ENCODE measurements at regions not wholly inside any gene's neighbourhood (a gene's known extent, or its start where the extent isn't known, plus 50 kb on each side); places are given as distances from the start of the nearest gene placed in this dataset.

DNA sequence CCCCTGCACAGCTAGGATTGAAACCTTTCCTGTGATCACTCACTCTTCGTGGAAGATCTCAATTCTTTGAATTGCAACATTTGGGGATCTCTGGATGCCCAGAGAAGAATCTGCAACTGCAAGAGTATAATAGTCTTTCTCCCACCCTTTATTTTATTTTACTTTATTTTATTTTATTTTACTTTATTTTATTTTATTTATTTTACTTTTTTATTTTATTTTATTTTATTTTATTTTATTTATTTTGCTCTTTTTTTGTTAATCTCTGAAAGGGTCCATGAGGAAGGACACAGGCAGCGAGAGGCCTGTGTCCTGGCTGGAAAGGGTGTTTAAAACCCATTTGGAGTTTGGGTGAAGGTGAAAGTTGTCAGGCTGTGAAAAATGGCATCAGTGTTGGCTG lies 181.4 kb downstream of the TMEM182 start:
- Histone ChIP-seq H3K4me1 (ENCODE audit: insufficient read depth, poor library complexity, severe bottlenecking) (no peaks in the 10 kb centered on the region), H3K27me3 (ENCODE audit: insufficient read depth, poor library complexity, severe bottlenecking) (no peaks in the 10 kb centered on the region), H3K4me3 (ENCODE audit: severe bottlenecking) (no peak overlapping the region), H3K36me3 (ENCODE audit: low read depth) (no peaks in the 10 kb centered on the region), H3K9me3 (ENCODE audit: severe bottlenecking) (no peaks in the 10 kb centered on the region), H3K27ac (ENCODE audit: poor library complexity, severe bottlenecking) (no peak overlapping the region)
- ATAC-seq (ENCODE audit: low read depth) (no peak), DNase-seq (ENCODE audit: low spot score) (no peak)
- TF ChIP-seq, protein P1, sequence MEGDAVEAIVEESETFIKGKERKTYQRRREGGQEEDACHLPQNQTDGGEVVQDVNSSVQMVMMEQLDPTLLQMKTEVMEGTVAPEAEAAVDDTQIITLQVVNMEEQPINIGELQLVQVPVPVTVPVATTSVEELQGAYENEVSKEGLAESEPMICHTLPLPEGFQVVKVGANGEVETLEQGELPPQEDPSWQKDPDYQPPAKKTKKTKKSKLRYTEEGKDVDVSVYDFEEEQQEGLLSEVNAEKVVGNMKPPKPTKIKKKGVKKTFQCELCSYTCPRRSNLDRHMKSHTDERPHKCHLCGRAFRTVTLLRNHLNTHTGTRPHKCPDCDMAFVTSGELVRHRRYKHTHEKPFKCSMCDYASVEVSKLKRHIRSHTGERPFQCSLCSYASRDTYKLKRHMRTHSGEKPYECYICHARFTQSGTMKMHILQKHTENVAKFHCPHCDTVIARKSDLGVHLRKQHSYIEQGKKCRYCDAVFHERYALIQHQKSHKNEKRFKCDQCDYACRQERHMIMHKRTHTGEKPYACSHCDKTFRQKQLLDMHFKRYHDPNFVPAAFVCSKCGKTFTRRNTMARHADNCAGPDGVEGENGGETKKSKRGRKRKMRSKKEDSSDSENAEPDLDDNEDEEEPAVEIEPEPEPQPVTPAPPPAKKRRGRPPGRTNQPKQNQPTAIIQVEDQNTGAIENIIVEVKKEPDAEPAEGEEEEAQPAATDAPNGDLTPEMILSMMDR (IDR thresholded peaks at IDR 0.05; ENCODE audit: poor library complexity, severe bottlenecking): no peak

DNA sequence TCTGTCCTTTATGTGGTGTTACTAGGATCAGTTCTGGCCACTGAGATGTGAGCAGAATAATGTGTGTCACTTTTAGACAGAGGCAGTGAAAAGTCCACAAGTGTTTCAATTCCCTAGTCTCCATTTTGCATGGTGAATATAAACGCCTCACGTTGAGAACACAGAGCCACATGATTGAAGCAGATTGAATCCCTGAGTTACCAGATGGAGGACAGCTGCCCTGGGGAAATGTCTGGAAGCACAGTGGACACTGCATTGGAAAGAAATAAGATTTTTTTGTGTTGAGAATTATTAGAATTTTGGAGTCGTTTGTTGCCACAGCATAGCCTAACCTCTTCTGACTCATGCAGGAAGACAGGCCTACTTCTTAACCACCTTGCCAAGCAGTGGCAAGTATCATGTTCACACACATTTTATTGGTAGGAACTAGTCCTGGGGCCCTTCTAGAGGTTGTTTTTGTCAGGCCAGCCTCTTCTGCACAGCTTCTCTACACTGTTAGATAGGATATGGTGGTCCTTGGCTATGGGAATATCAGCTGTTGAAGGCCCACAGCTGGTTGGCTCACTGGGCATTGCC lies 188.6 kb downstream of the TMEM182 start:
- no peaks in the 10 kb centered on the region for H3K9me3 ChIP-seq (ENCODE audit: severe bottlenecking)
- no peaks in the 10 kb centered on the region for H3K27me3 ChIP-seq (ENCODE audit: insufficient read depth, poor library complexity, severe bottlenecking)
- peak; percentile 62; the same call in 2 of the 3 replicates for ATAC-seq (ENCODE audit: low read depth)
- no peak for DNase-seq (ENCODE audit: low spot score)
- no peaks in the 10 kb centered on the region for H3K4me1 ChIP-seq (ENCODE audit: insufficient read depth, poor library complexity, severe bottlenecking)
- H3K36me3 ChIP-seq (ENCODE audit: low read depth): no peaks in the 10 kb centered on the region
- H3K27ac ChIP-seq (ENCODE audit: poor library complexity, severe bottlenecking): no peak overlapping the region
- no peak overlapping the region for H3K4me3 ChIP-seq (ENCODE audit: severe bottlenecking)
- TF ChIP-seq, protein P1 (IDR thresholded peaks at IDR 0.05; ENCODE audit: poor library complexity, severe bottlenecking): no peak

DNA sequence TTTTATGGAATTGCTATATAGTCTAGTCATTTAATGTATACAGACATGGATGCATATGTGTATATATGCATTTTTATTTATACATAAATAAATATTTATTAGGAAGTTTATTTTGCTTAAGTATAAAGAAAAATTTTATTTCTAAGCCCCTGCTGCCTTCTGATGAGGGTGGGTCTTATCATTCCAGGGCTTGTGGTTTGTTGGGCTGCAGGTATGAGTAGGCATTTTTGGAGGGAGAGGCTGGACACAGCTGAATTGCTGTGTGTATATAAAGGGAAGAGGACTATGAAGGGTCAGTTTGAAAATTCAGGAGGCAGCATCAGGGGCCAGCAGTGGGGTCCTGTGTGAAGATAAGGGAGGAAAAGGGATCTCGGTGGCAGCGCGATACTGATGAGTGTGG lies 189.4 kb downstream of the TMEM182 start:
- TF ChIP-seq, protein P1 (IDR thresholded peaks at IDR 0.05; ENCODE audit: poor library complexity, severe bottlenecking): no peak
- DNase-seq (ENCODE audit: low spot score) (no peak), ATAC-seq (ENCODE audit: low read depth) (no peak)
- Histone ChIP-seq H3K4me3 (ENCODE audit: severe bottlenecking) (no peak overlapping the region), H3K36me3 (ENCODE audit: low read depth) (no peaks in the 10 kb centered on the region), H3K4me1 (ENCODE audit: insufficient read depth, poor library complexity, severe bottlenecking) (no peaks in the 10 kb centered on the region), H3K27ac (ENCODE audit: poor library complexity, severe bottlenecking) (no peak overlapping the region), H3K9me3 (ENCODE audit: severe bottlenecking) (no peaks in the 10 kb centered on the region), H3K27me3 (ENCODE audit: insufficient read depth, poor library complexity, severe bottlenecking) (no peaks in the 10 kb centered on the region)

DNA sequence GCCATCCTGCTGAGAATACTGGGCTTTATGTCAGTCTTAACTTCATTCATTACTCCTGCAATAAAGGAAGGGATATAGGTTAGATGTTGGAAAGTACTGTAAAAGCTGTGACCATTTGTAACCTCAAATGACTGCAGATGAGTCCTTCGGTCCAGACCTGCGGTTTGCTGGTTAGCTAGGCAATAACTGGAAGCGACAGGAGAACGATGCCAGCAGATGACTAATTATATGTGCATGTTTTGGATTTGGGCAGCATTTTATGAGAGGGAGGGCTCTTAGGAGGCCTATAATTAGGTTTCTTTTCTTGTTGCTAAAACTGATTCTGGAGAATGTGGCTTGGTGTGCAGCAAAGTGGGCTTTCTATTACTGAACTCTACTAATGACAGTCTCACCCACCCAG lies 205.6 kb downstream of the TMEM182 start:
- DNase-seq (ENCODE audit: low spot score): no peak
- ATAC-seq (ENCODE audit: low read depth): peak; percentile 77
- Histone ChIP-seq H3K4me3 (ENCODE audit: severe bottlenecking) (no peak overlapping the region), H3K36me3 (ENCODE audit: low read depth) (no peaks in the 10 kb centered on the region), H3K9me3 (ENCODE audit: severe bottlenecking) (no peaks in the 10 kb centered on the region), H3K4me1 (ENCODE audit: insufficient read depth, poor library complexity, severe bottlenecking) (no peaks in the 10 kb centered on the region), H3K27me3 (ENCODE audit: insufficient read depth, poor library complexity, severe bottlenecking) (no peaks in the 10 kb centered on the region), H3K27ac (ENCODE audit: poor library complexity, severe bottlenecking) (no peak overlapping the region)
- TF ChIP-seq, protein P1 (IDR thresholded peaks at IDR 0.05; ENCODE audit: poor library complexity, severe bottlenecking): no peak

DNA sequence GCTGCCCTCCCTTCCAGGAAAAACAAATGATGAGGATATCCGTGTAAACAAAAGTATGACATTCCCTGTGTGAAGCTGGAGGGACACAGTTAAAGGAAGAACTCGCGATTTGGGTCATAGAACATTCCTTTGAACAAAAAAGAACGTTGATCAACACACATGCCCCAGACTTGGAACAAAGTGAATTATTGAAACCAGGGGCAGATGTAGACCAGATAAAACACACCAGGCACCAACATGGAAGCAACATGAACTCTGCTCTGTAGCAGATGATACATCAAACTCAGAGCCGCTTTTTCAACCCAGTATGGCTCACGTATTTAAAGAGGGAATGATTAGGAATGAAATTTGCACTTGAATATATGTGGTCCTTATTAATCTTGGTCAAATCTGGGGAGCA lies 206.5 kb downstream of the TMEM182 start:
- no peaks in the 10 kb centered on the region for H3K9me3 ChIP-seq (ENCODE audit: severe bottlenecking)
- H3K27ac ChIP-seq (ENCODE audit: poor library complexity, severe bottlenecking): no peak overlapping the region
- H3K27me3 ChIP-seq (ENCODE audit: insufficient read depth, poor library complexity, severe bottlenecking): no peaks in the 10 kb centered on the region
- TF ChIP-seq, protein P1 (IDR thresholded peaks at IDR 0.05; ENCODE audit: poor library complexity, severe bottlenecking): no peak
- H3K36me3 ChIP-seq (ENCODE audit: low read depth): no peaks in the 10 kb centered on the region
- no peak overlapping the region for H3K4me3 ChIP-seq (ENCODE audit: severe bottlenecking)
- H3K4me1 ChIP-seq (ENCODE audit: insufficient read depth, poor library complexity, severe bottlenecking): no peaks in the 10 kb centered on the region
- no peak for DNase-seq (ENCODE audit: low spot score)
- no peak for ATAC-seq (ENCODE audit: low read depth)
